ENCODE measurements at regions not wholly inside any gene's neighbourhood (a gene's known extent, or its start where the extent isn't known, plus 50 kb on each side); places are given as distances from the start of the nearest gene placed in this dataset.

DNA sequence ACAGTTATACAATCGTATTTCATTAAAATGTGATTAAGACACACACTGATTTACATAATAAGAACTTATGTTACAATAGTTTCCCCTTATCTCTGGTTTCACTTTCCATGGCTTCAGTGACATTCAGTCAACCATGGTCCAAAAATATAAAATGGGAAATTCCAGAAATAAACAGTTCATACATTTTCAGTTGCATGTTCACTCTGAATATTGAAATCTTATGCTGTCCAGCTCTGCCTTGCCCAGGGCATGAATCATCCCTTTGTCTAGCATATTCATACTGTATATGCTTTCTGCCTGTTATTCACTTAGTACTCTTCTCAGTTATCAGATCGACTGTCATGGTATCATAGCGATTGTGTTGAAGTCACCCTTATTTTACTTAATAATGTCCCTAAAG lies 173.8 kb upstream of the DCAF12L2 start:
- TF ChIP-seq, protein P1, sequence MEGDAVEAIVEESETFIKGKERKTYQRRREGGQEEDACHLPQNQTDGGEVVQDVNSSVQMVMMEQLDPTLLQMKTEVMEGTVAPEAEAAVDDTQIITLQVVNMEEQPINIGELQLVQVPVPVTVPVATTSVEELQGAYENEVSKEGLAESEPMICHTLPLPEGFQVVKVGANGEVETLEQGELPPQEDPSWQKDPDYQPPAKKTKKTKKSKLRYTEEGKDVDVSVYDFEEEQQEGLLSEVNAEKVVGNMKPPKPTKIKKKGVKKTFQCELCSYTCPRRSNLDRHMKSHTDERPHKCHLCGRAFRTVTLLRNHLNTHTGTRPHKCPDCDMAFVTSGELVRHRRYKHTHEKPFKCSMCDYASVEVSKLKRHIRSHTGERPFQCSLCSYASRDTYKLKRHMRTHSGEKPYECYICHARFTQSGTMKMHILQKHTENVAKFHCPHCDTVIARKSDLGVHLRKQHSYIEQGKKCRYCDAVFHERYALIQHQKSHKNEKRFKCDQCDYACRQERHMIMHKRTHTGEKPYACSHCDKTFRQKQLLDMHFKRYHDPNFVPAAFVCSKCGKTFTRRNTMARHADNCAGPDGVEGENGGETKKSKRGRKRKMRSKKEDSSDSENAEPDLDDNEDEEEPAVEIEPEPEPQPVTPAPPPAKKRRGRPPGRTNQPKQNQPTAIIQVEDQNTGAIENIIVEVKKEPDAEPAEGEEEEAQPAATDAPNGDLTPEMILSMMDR (IDR thresholded peaks at IDR 0.05), result no peak
- no peaks in the 10 kb centered on the region for H3K4me1 ChIP-seq
- no peaks in the 10 kb centered on the region for H3K27me3 ChIP-seq
- H3K27ac ChIP-seq, result no peak overlapping the region
- no peaks in the 10 kb centered on the region for H3K9me3 ChIP-seq
- ATAC-seq (no peak), DNase-seq (no peak)
- intact Hi-C loops (cut with DNase I), result no loop called here
- no peak overlapping the region for H3K4me3 ChIP-seq
- H3K36me3 ChIP-seq, result no peaks in the 10 kb centered on the region

DNA sequence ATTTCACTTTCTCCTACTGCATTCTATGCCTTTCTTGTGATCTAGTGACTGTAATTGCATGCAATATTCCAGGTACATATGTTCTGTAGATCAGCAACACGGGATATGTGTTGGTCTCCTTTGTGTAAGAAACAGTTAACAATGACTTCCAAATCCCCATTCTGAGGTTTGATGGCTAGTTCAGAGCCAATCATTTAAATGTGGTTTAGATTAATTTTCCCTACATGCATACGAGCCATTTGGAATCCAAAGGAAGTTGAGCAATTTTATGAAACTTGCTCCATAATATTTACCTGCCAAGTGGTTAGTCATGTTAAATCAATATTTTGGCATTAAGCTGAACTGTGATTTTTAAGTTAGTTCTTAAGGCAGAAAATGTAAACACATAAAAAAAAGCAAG lies 172.8 kb upstream of the DCAF12L2 start:
- no peak for DNase-seq
- no peaks in the 10 kb centered on the region for H3K4me1 ChIP-seq
- ATAC-seq, result no peak
- TF ChIP-seq, protein P1 (IDR thresholded peaks at IDR 0.05), result no peak
- no peak overlapping the region for H3K4me3 ChIP-seq
- H3K9me3 ChIP-seq, result no peaks in the 10 kb centered on the region
- no peaks in the 10 kb centered on the region for H3K27me3 ChIP-seq
- no peaks in the 10 kb centered on the region for H3K36me3 ChIP-seq
- intact Hi-C loops (cut with DNase I), result no loop called here
- H3K27ac ChIP-seq, result no peak overlapping the region

DNA sequence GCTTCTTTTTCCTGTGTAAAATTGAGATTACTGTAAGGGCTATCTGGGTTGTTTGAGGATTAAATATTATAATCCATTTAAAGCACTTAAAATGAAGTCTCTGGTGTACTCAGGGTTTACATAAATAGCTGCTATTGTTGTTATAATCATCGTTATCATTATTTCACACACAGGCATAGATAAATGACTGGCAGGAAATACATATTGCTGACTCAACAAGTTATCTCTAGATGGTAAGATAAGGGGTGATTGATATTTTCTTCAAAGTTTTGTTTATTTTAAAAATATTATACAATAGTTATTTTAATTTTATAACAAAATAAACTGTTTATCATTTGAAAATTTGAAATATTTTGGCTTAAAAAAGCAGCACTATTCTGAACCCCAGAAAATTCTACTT lies 134.3 kb upstream of the DCAF12L2 start:
- H3K4me1 ChIP-seq, result no peaks in the 10 kb centered on the region
- no peaks in the 10 kb centered on the region for H3K36me3 ChIP-seq
- peaks cover 0 to 3% of the 10 kb centered on the region in 2 donors for H3K9me3 ChIP-seq
- H3K4me3 ChIP-seq, result no peak overlapping the region
- intact Hi-C loops (cut with DNase I), result no loop called here
- H3K27ac ChIP-seq, result no peak overlapping the region
- no peaks in the 10 kb centered on the region for H3K27me3 ChIP-seq
- ATAC-seq (no peak), DNase-seq (no peak)
- TF ChIP-seq, protein P1 (IDR thresholded peaks at IDR 0.05), result no peak

DNA sequence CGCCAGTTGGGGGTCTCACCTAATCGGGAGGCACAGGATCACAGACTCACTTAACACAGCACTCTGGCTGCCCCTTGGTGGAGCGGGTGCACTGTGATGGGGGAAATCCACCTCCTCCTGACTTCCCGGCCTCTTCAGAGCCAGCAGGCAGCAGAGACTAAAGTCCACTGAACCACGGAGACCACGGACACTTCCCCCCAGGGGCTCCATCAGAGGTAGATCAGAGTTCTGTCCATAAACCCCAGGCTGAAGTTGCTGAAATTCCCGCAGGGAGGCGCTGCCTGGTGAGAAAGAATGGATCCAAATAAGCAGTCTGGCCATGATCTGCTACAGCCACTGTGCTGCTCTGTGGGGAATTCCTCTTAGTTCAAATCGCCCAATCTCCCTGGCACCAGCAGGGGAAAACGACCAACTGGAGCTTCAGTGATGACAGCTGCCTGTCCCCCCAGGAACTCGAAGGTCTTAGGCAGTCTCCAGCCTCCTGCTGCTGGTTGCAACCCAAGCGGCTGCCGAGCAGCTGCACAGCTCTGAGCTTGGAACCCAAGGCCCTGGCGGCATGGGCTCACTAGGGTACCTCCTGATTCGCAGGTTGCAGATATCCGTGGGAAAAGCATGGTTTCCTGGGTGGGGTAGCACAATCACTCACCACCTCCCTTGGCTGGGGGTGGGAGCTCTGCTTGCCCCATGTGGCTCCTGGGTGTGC lies 106.9 kb upstream of the DCAF12L2 start:
- intact Hi-C loops (cut with DNase I), result no loop called here
- Histone ChIP-seq H3K9me3 (no peaks in the 10 kb centered on the region), H3K4me3 (no peak overlapping the region), H3K27me3 (no peaks in the 10 kb centered on the region), H3K27ac (no peak overlapping the region), H3K4me1 (no peaks in the 10 kb centered on the region), H3K36me3 (no peaks in the 10 kb centered on the region)
- ATAC-seq (no peak), DNase-seq (peak in 1 of 4 donors; percentile 18)
- TF ChIP-seq, protein P1 (IDR thresholded peaks at IDR 0.05), result no peak

DNA sequence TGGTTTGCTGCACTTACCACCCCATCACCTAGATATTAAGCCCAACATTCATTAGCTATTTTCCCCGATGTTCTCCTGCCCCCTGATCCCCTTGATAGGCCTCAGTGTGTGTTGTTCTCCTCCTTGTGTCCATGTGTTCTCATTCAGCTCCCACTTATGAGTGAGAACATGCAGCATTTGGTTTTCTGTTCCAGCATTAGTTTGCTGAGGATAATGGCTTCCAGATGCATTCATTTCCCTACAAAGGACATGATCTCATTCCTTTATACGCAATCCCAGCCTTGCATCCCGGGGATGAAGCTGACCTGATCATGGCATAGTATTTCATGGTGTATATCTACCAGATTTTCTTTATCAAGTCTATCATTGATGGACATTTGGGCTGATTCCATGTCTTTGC lies 99.0 kb upstream of the DCAF12L2 start:
- Histone ChIP-seq H3K36me3 (no peaks in the 10 kb centered on the region), H3K27me3 (no peaks in the 10 kb centered on the region), H3K27ac (no peak overlapping the region), H3K9me3 (peaks cover 0 to 5% of the 10 kb centered on the region in 2 donors), H3K4me3 (no peak overlapping the region), H3K4me1 (no peaks in the 10 kb centered on the region)
- TF ChIP-seq, protein P1 (IDR thresholded peaks at IDR 0.05), result no peak
- ATAC-seq (no peak), DNase-seq (no peak)
- intact Hi-C loops (cut with DNase I), result no loop called here

All from left lung (tissue), 4 donors.